SH-SY5Y (cell line): ENCODE measurements at regions not wholly inside any gene's neighbourhood (a gene's known extent, or its start where the extent isn't known, plus 50 kb on each side); places are given as distances from the start of the nearest gene placed in this dataset.

Experiments
- GATA2 ChIP-seq: IDR thresholded peaks from 2 replicates; pipeline ENCODE4 v1.6.1; 2011; ENCODE audit warnings: mild to moderate bottlenecking, low read depth, low read length
- GATA3 ChIP-seq: IDR thresholded peaks from 2 replicates; pipeline ENCODE4 v1.6.1; 2011; ENCODE audit warnings: low read depth, mild to moderate bottlenecking, low read length, moderate library complexity

GRCh38 chr3:154976072-154976983 lies 103.8 kb upstream of the MME start:
- TF ChIP-seq GATA2 (no peak), GATA3 (no peak)
